H1 (cell line): ENCODE measurements at regions not wholly inside any gene's neighbourhood (a gene's known extent, or its start where the extent isn't known, plus 50 kb on each side); places are given as distances from the start of the nearest gene placed in this dataset.

Experiments
- CEBPB ChIP-seq: IDR thresholded peaks from 2 replicates; pipeline ENCODE4 v1.6.1; 2012; ENCODE audit warnings: low read depth, low read length
- MAX ChIP-seq: IDR thresholded peaks from 2 replicates; pipeline ENCODE4 v1.6.1; 2012; ENCODE audit warnings: inconsistent platforms

GRCh38 chr5:135210286-135211055, 176.4 kb upstream of the PITX1 start (continued):
- TF ChIP-seq MAX (no peak), CEBPB (no peak)
- TF ChIP-seq, all 59 proteins: peak for 0
